ENCODE measurements at regions not wholly inside any gene's neighbourhood (a gene's known extent, or its start where the extent isn't known, plus 50 kb on each side); places are given as distances from the start of the nearest gene placed in this dataset.

DNA sequence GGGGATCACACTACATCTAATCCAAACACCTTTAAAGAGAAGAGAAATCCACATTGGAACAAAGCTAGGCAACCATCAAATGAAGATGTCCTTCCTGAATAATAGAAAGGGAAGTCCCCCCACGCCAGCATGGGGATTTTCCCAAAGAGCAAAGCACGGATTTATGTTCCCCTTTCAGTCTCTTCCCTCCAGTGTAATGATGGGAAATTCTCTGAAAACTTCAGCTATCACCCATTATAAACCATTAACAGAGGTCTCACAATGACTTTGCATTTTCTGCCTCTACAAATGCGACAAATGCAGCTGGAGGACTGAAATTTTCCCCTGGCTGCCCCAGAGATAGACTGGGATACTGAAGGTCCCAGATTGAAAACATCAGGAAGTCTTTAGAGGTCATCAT lies 368.7 kb downstream of the EFNA5 start:
- TF ChIP-seq MYC (IDR thresholded peaks at IDR 0.05; ENCODE audit: low read depth, low read length) = no peak
- TF ChIP-seq, protein P1, sequence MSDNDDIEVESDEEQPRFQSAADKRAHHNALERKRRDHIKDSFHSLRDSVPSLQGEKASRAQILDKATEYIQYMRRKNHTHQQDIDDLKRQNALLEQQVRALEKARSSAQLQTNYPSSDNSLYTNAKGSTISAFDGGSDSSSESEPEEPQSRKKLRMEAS (IDR thresholded peaks at IDR 0.05; ENCODE audit: insufficient read depth, insufficient read length) = no peak

Measured in endothelial cell of umbilical vein (primary cell).